Peyer's patch (tissue), 4 donors: ENCODE measurements at regions not wholly inside any gene's neighbourhood (a gene's known extent, or its start where the extent isn't known, plus 50 kb on each side); places are given as distances from the start of the nearest gene placed in this dataset.
"Not testable (repeated sequence)": the region's sequence is repeated elsewhere in the genome, so short reads cannot be mapped to it uniquely, and the experiment has no call there.

Experiments used
- DNase-seq, 3 donors: peaks; one replicate each; pipeline ENCODE4 v3.0.0-alpha.2; 2017 to 2019
- H3K27ac ChIP-seq, 4 donors: fragments of 200-600 bp; sonication (generic); one replicate each; pipeline ENCODE4 v1.5.1; 2016 to 2019
- H3K27me3 ChIP-seq, 2 donors: fragments of 200-600 bp; sonication (generic); one replicate each; pipeline ENCODE4 v1.5.1; 2019
- H3K36me3 ChIP-seq, 3 donors: fragments of 200-600 bp; sonication (generic); one replicate each; pipeline ENCODE4 v1.5.1; 2016 to 2019
- H3K4me1 ChIP-seq, 4 donors: fragments of 200-600 bp; sonication (generic); one replicate each; pipeline ENCODE4 v1.5.1; 2016 to 2019
- H3K4me3 ChIP-seq, 4 donors: fragments of 200-600 bp; sonication (generic); 1 replicate in 3 of 4; 2 replicates in 1 of 4; pipeline ENCODE4 v1.5.1; 2016 to 2019; ENCODE audit warnings: mild to moderate bottlenecking in 1 of 4
- H3K9me3 ChIP-seq, 4 donors: fragments of 200-600 bp; sonication (generic); one replicate each; pipeline ENCODE4 v1.5.1; 2016 to 2019; ENCODE audit warnings: mild to moderate bottlenecking in 1 of 4
- POLR2A ChIP-seq, 2 donors: fragments of 450-650 bp; IDR thresholded peaks; one replicate each; pipeline ENCODE4 v1.5.1; 2017; ENCODE audit warnings: antibody characterized with exemption in 2 of 2, mild to moderate bottlenecking in 2 of 2, moderate library complexity in 2 of 2
- TF ChIP-seq, protein P1 (sequence below), 6 experiments: fragments of 450-650 bp in 4 of 6; fragments of 200-600 bp in 2 of 6; sonication (generic) in 1 of 6; IDR thresholded peaks; one replicate each; pipeline ENCODE4 v1.5.1; 2017 to 2019; ENCODE audit warnings: antibody characterized with exemption in 6 of 6, mild to moderate bottlenecking in 3 of 6, moderate library complexity in 1 of 6

DNA sequence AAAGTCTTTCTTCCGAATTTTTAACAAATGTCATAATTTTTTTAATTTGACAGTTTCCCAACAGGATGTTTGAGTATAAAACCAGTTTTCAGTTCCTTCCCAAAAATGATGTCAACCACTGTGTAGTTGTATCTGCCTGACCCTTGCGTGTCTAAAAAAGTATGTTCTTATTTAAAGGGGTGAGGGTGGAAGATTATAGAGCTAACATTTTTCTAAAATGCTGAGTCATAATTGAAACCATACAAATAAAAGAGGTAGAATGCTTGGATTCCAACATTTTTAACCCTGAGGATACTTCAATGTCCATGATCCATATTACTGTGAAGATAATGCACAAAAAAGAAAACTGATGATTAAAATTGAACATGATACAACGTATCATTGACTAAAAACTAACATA lies 1388.8 kb downstream of the UQCRFS1 start:
- Histone ChIP-seq H3K27me3 (no peaks in the 10 kb centered on the region), H3K4me1 (no peaks in the 10 kb centered on the region), H3K27ac (no peak overlapping the region), H3K9me3 (peaks cover 0 to 8% (median 0%) of the 10 kb centered on the region in 4 donors), H3K4me3 (no peak overlapping the region), H3K36me3 (no peaks in the 10 kb centered on the region)
- no peak for TF ChIP-seq POLR2A (IDR thresholded peaks at IDR 0.05)
- TF ChIP-seq, protein P1, sequence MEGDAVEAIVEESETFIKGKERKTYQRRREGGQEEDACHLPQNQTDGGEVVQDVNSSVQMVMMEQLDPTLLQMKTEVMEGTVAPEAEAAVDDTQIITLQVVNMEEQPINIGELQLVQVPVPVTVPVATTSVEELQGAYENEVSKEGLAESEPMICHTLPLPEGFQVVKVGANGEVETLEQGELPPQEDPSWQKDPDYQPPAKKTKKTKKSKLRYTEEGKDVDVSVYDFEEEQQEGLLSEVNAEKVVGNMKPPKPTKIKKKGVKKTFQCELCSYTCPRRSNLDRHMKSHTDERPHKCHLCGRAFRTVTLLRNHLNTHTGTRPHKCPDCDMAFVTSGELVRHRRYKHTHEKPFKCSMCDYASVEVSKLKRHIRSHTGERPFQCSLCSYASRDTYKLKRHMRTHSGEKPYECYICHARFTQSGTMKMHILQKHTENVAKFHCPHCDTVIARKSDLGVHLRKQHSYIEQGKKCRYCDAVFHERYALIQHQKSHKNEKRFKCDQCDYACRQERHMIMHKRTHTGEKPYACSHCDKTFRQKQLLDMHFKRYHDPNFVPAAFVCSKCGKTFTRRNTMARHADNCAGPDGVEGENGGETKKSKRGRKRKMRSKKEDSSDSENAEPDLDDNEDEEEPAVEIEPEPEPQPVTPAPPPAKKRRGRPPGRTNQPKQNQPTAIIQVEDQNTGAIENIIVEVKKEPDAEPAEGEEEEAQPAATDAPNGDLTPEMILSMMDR (IDR thresholded peaks at IDR 0.05) = no peak
- DNase-seq = no peak

DNA sequence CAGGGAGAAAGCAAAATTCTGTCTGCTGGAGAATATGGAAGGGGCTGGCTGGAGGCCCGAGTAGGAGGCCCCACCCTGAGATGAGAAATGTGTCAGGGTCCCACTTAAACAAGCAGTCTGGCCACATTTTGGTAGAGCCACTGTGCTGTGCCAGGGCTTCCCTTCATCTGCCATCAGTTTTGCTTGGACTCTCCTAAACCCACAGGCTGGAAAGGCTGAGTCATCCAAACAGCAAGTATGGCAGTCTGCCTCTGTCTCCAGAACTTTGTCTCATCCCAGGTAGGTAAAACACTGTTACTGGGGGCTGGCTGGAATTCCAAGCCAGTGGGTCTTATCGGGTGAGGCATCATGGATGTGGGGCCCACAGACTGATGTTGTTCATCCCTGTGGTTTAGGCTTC lies 1390.6 kb downstream of the UQCRFS1 start:
- Histone ChIP-seq H3K4me3 (no peak overlapping the region), H3K27me3 (no peaks in the 10 kb centered on the region), H3K4me1 (no peaks in the 10 kb centered on the region), H3K27ac (no peak overlapping the region), H3K9me3 (peaks cover 0 to 8% (median 0%) of the 10 kb centered on the region in 4 donors), H3K36me3 (no peaks in the 10 kb centered on the region)
- TF ChIP-seq, protein P1 (IDR thresholded peaks at IDR 0.05) = no peak
- no peak for TF ChIP-seq POLR2A (IDR thresholded peaks at IDR 0.05)
- DNase-seq = no peak

DNA sequence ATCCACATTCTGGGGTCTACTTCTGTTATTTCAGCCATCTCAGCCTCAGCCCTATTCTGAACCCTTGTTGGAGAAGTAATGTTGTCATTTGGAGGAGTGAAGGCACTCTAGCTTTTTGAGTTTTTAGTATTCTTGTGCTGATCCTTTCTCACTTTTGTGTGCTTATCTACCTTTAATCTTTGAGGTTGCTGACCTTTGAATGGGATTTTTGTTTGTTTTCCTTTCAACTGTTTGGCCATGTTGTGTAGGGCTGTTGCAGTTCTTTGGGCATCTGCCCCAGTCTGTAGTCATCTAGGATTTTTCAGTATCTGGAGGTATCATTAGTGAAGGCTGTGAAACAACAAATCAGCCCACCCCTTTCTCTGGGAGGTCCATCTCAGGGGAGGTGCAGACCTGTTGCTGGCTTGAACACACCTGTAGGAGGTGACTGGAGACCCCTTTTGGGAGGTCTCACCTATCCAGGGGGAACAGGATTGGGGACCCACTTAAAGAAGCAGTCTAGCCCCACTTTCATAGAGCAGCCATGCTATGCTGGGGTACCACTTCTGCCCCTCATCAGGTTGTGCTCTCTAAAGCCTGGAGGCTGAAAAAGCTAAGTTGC lies 1391.4 kb downstream of the UQCRFS1 start:
- no peak overlapping the region for H3K27ac ChIP-seq
- no peaks in the 10 kb centered on the region for H3K27me3 ChIP-seq
- peaks cover 0 to 8% (median 0%) of the 10 kb centered on the region in 4 donors for H3K9me3 ChIP-seq
- TF ChIP-seq POLR2A (IDR thresholded peaks at IDR 0.05) = no peak
- TF ChIP-seq, protein P1 (IDR thresholded peaks at IDR 0.05) = no peak
- no peak for DNase-seq
- H3K36me3 ChIP-seq = no peaks in the 10 kb centered on the region
- H3K4me1 ChIP-seq = no peaks in the 10 kb centered on the region
- H3K4me3 ChIP-seq = no peak overlapping the region

DNA sequence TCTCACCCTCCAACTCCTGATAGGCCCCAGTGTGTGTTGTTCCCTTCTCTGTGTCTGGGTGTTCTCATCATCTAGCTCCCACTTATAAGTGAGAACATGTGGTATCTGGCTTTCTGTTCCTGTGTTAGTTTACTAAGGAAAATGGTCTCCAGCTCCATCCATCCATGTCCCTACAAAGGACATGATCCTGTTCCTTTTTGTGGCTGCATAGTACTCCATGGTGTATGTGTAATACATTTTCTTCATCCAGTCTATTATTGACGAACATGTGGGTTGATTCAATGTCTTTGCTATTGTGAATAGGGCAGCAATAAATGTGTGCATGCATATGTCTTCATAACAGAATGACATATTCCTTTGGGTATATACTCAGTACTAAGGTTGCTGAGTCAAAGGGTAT lies 1397.0 kb downstream of the UQCRFS1 start:
- H3K4me3 ChIP-seq = no peak overlapping the region
- no peak overlapping the region for H3K27ac ChIP-seq
- DNase-seq = no peak
- H3K9me3 ChIP-seq = no peaks in the 10 kb centered on the region
- no peaks in the 10 kb centered on the region for H3K4me1 ChIP-seq
- H3K27me3 ChIP-seq = no peaks in the 10 kb centered on the region
- TF ChIP-seq, protein P1 (IDR thresholded peaks at IDR 0.05) = no peak
- no peak for TF ChIP-seq POLR2A (IDR thresholded peaks at IDR 0.05)
- H3K36me3 ChIP-seq = no peaks in the 10 kb centered on the region

DNA sequence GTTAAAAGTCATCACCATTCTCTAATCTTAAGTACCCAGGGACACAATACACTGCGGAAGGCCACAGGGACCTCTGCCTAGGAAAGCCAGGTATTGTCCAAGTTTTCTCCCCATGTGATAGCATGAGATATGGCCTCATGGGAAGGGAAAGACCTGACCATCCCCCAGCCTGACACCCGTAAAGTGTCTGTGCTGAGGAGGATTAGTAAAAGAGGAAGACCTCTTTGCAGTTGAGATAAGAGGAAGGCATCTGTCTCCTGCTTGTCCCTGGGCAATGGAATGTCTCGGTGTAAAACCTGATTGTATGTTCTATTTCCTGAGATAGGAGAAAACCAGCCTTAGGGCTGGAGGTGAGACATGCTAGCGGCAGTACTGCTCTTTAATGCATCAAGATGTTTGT lies 1398.1 kb downstream of the UQCRFS1 start:
- H3K4me3 ChIP-seq, H3K9me3 ChIP-seq, DNase-seq, H3K36me3 ChIP-seq, H3K27ac ChIP-seq, H3K27me3 ChIP-seq, H3K4me1 ChIP-seq: not testable (repeated sequence)

DNA sequence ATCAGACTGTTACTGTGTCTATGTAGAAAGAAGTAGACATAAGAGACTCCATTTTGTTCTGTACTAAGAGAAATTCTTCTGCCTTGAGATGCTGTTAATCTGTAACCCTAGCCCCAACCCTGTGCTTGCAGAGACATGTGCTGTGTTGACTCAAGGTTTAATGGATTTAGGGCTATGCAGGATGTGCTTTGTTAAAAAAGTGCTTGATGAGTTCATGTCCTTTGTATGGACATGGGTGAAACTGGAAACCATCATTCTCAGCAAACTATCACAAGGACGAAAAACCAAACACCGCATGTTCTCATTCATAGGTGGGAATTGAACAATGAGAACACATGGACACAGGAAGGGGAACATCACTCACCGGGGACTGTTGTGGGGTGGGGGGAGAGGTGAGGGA lies 1398.7 kb downstream of the UQCRFS1 start:
- not testable (repeated sequence) for H3K4me3 ChIP-seq, H3K36me3 ChIP-seq, H3K4me1 ChIP-seq, DNase-seq, H3K9me3 ChIP-seq, H3K27ac ChIP-seq, H3K27me3 ChIP-seq

DNA sequence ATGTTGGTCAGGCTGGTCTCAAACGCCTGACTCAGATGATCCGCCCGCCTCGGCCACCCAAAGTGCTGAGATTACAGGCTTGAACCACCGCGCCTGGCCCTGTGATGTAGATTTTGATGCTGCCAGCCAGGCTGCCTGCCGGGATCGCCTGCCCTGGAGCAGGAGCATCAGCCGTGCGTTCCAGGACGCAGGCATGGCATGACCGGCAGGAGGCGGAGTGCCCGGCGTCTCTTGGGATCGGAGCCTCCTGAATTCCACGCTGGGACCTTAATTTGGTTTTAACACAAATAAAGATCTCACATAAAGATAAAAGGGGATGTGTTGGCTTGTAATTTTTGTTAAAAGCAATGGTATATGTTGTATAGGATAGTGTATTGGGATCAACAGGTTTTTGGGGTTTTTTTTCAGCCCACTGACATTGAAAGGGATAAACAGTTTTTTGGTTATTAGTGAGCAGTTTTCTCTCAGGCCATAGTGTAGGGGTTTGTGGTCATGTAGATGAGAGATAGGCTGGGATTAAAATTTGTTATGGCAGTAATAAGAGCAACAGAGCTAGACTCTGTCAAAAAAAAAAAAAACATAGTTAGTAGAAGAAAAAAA lies 1406.4 kb downstream of the UQCRFS1 start:
- peaks cover 0 to 7% (median 0%) of the 10 kb centered on the region in 3 donors for H3K36me3 ChIP-seq
- TF ChIP-seq POLR2A (IDR thresholded peaks at IDR 0.05) = no peak
- TF ChIP-seq, protein P1 (IDR thresholded peaks at IDR 0.05) = no peak
- no peak for DNase-seq
- H3K4me3 ChIP-seq = no peak overlapping the region
- H3K27ac ChIP-seq = no peak overlapping the region
- no peaks in the 10 kb centered on the region for H3K4me1 ChIP-seq
- no peaks in the 10 kb centered on the region for H3K9me3 ChIP-seq
- H3K27me3 ChIP-seq = no peaks in the 10 kb centered on the region
